ENCODE measurements at regions not wholly inside any gene's neighbourhood (a gene's known extent, or its start where the extent isn't known, plus 50 kb on each side); places are given as distances from the start of the nearest gene placed in this dataset.

- WGBS, 2 experiments (ENCODE audit: extremely low coverage in 2 of 2, insufficient read length in 1 of 2) = no CpG with 5 or more reads among the region's 5 CpGs
- H4K8ac ChIP-seq (ENCODE audit: low read depth in 2 of 2, low read length in 2 of 2) = no peak overlapping the region
- dilution Hi-C loops (cut with HindIII; ENCODE audit: low sequenced_read_pairs, unreplicated experiment) = no loop called here
- H3K4ac ChIP-seq (ENCODE audit: low read depth, low read length) = no peak overlapping the region
- H3K9me3 ChIP-seq (ENCODE audit: control insufficient read depth, insufficient read depth, low read length) = no peaks in the 10 kb centered on the region
- no peaks in the 10 kb centered on the region for H3K36me3 ChIP-seq (ENCODE audit: control insufficient read depth, insufficient read depth, low read length)
- H4K20me1 ChIP-seq (ENCODE audit: insufficient read depth, low read length) = no peaks in the 10 kb centered on the region
- no peak for DNase-seq
- no peak overlapping the region for H3K9ac ChIP-seq (ENCODE audit: low read depth, low read length)
- H2AK5ac ChIP-seq (ENCODE audit: low read depth, low read length) = no peak overlapping the region
- H3K14ac ChIP-seq (replicated peaks; ENCODE audit: low read depth, low read length) = no peak overlapping the region
- no peak overlapping the region for H2BK20ac ChIP-seq (ENCODE audit: low read depth, low read length)
- no peak overlapping the region for H3K23ac ChIP-seq (ENCODE audit: low read depth, low read length)
- H2AK9ac ChIP-seq (replicated peaks; ENCODE audit: low read depth, low read length, poor library complexity) = no peak overlapping the region
- peaks cover 20% of the 10 kb centered on the region for H3K27me3 ChIP-seq (ENCODE audit: control insufficient read depth, insufficient read depth, low read length)
- H2BK120ac ChIP-seq (ENCODE audit: low read depth, low read length) = no peak overlapping the region
- no peak overlapping the region for H3K56ac ChIP-seq (ENCODE audit: extremely low read depth, insufficient read depth, low read length)
- no peak overlapping the region for H3K4me3 ChIP-seq (ENCODE audit: insufficient read depth, low read depth, low read length)
- H4K91ac ChIP-seq (ENCODE audit: insufficient read depth, low read depth, low read length) = no peak overlapping the region
- ChIA-PET CTCF (no interaction called here), POLR2A (ENCODE audit: unreplicated experiment) (no interaction called here)
- no peak for ATAC-seq (ENCODE audit: low read depth)
- H4K5ac ChIP-seq (ENCODE audit: low read depth, low read length) = no peak overlapping the region
- no peak overlapping the region for H2BK5ac ChIP-seq (ENCODE audit: low read depth, low read length, poor library complexity, severe bottlenecking)
- no peaks in the 10 kb centered on the region for H3K79me1 ChIP-seq (ENCODE audit: low read depth in 1 of 2, low read length in 2 of 2)
- H3K27ac ChIP-seq (ENCODE audit: insufficient read depth, low read length) = no peak overlapping the region
- no TSS peak for BruUV-seq (replicated peaks)
- H3K4me1 ChIP-seq (ENCODE audit: control insufficient read depth, insufficient read depth, low read length) = no peaks in the 10 kb centered on the region
- no peak overlapping the region for H2BK15ac ChIP-seq (ENCODE audit: low read depth, low read length)
- no peaks in the 10 kb centered on the region for H3K9me1 ChIP-seq (ENCODE audit: insufficient read depth, low read length)
- no peak overlapping the region for H2AFZ ChIP-seq (replicated peaks; ENCODE audit: low read length, poor library complexity)
- intact Hi-C loops (cut with micrococcal nuclease) = no loop called here
- no peak overlapping the region for H3K18ac ChIP-seq (ENCODE audit: low read depth, low read length)
- H3K4me2 ChIP-seq (ENCODE audit: low read depth, low read length) = no peak overlapping the region
- in situ Hi-C loops (cut with MboI; ENCODE audit: low sequenced_read_pairs) = loop anchor here (10.0 kb wide), 1 partner anchor 364 kb away; no protein-coding TSS in a partner anchor
- TF ChIP-seq CHD1 (IDR thresholded peaks at IDR 0.05; ENCODE audit: low read depth, low read length) (no peak), CEBPB (IDR thresholded peaks at IDR 0.05; ENCODE audit: low read depth, low read length) (no peak), MXI1 (IDR thresholded peaks at IDR 0.05; ENCODE audit: borderline replicate concordance, low read depth, low read length) (no peak), RFX5 (IDR thresholded peaks at IDR 0.05; ENCODE audit: low read depth, low read length) (no peak), BHLHE40 (IDR thresholded peaks at IDR 0.05; ENCODE audit: low read depth, low read length) (no peak), FOS (IDR thresholded peaks at IDR 0.05; ENCODE audit: low read depth, low read length) (no peak), MAZ (IDR thresholded peaks at IDR 0.05; ENCODE audit: borderline replicate concordance, low read depth, low read length) (no peak), MAFK (IDR thresholded peaks at IDR 0.05; ENCODE audit: low read depth, low read length) (no peak), USF2 (IDR thresholded peaks at IDR 0.05; ENCODE audit: low read depth, low read length) (no peak), SMC3 (IDR thresholded peaks at IDR 0.05; ENCODE audit: low read depth, low read length) (no peak), NFE2L2 (IDR thresholded peaks at IDR 0.05; ENCODE audit: low read depth, low read length) (no peak)
These were observed 118.7 kb downstream of the TRIM29 start for GRCh38 chr11:120019191-120019590.

Measured in IMR-90 (cell line).